Adrenal gland (tissue), 5 donors: ENCODE measurements at regions not wholly inside any gene's neighbourhood (a gene's known extent, or its start where the extent isn't known, plus 50 kb on each side); places are given as distances from the start of the nearest gene placed in this dataset.

Experiments used
- POLR2A ChIP-seq, 2 donors: fragments of 450-650 bp; IDR thresholded peaks; one replicate each; pipeline ENCODE4 v1.6.1; 2017; ENCODE audit warnings: antibody characterized with exemption in 2 of 2, mild to moderate bottlenecking in 2 of 2, moderate library complexity in 1 of 2
- TF ChIP-seq, protein P1 (sequence below), 6 experiments: fragments of 450-650 bp in 4 of 6; fragments of 200-600 bp in 2 of 6; sonication (generic) in 1 of 6; IDR thresholded peaks; 1 replicate in 5 of 6; 2 replicates in 1 of 6; pipeline versions ENCODE4 v1.5.1 to v1.8.0; 2016 to 2021; ENCODE audit warnings: antibody characterized with exemption in 6 of 6, mild to moderate bottlenecking in 2 of 6, moderate library complexity in 1 of 6
- donor health status: DM: no; HTN: no; CAD: no.

DNA sequence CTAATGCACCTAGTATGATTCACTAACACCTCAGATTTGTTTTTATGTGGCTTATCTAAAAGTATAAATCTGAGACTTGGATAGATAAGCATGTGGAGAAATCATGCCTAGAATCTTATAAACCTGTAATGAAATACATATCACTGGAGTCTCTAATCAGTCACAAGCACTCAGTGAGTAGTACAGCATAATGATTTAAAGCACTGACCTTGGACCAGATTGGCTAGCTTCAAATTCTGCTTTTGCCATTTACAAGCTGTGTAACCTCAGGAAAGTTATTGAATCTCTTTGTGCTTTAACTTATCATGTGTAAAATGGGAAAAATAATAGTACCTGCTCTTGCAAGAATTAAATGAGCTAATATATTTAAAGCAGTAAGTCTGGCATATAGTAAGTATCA is 61.2 kb upstream of the ALDH1A1 start:
- TF ChIP-seq, protein P1, sequence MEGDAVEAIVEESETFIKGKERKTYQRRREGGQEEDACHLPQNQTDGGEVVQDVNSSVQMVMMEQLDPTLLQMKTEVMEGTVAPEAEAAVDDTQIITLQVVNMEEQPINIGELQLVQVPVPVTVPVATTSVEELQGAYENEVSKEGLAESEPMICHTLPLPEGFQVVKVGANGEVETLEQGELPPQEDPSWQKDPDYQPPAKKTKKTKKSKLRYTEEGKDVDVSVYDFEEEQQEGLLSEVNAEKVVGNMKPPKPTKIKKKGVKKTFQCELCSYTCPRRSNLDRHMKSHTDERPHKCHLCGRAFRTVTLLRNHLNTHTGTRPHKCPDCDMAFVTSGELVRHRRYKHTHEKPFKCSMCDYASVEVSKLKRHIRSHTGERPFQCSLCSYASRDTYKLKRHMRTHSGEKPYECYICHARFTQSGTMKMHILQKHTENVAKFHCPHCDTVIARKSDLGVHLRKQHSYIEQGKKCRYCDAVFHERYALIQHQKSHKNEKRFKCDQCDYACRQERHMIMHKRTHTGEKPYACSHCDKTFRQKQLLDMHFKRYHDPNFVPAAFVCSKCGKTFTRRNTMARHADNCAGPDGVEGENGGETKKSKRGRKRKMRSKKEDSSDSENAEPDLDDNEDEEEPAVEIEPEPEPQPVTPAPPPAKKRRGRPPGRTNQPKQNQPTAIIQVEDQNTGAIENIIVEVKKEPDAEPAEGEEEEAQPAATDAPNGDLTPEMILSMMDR (IDR thresholded peaks at IDR 0.05), result no peak
- TF ChIP-seq POLR2A (IDR thresholded peaks at IDR 0.05), result no peak
